Osteoblast (primary cell): ENCODE measurements at regions not wholly inside any gene's neighbourhood (a gene's known extent, or its start where the extent isn't known, plus 50 kb on each side); places are given as distances from the start of the nearest gene placed in this dataset.
A peak's percentile ranks its signal among the peaks of the same experiment; 100 is the strongest.
"Not testable (repeated sequence)": the region's sequence is repeated elsewhere in the genome, so short reads cannot be mapped to it uniquely, and the experiment has no call there.

Experiments used
- DNase-seq: peaks from one replicate; pipeline ENCODE4 v3.0.0; 2011; ENCODE audit warnings: low spot score, mixed read lengths; ENCODE audit not compliant: insufficient read length; ENCODE audit errors: missing footprints
- H2AFZ ChIP-seq: 2 replicates; pipeline ENCODE4 v1.6.0; 2011; ENCODE audit warnings: mild to moderate bottlenecking, low read length
- H3K27ac ChIP-seq: 2 replicates; pipeline ENCODE4 v1.5.1; 2011; ENCODE audit warnings: mild to moderate bottlenecking, low read depth, low read length, moderate library complexity
- H3K27me3 ChIP-seq: 2 replicates; pipeline ENCODE4 v1.6.0; 2012; ENCODE audit warnings: mild to moderate bottlenecking, control low read depth, inconsistent platforms, low read length, moderate library complexity; ENCODE audit not compliant: insufficient read depth
- H3K36me3 ChIP-seq: 2 replicates; pipeline ENCODE4 v1.5.1; 2011; ENCODE audit warnings: mild to moderate bottlenecking, low read length, control low read depth, moderate library complexity; ENCODE audit not compliant: insufficient read depth
- H3K4me1 ChIP-seq: 2 replicates; pipeline ENCODE4 v1.5.1; 2011; ENCODE audit warnings: mild to moderate bottlenecking, low read length, control low read depth, moderate library complexity; ENCODE audit not compliant: insufficient read depth
- H3K4me2 ChIP-seq: 2 replicates; pipeline ENCODE4 v1.6.0; 2011; ENCODE audit warnings: mild to moderate bottlenecking, low read length; ENCODE audit not compliant: insufficient read depth
- H3K4me3 ChIP-seq: fragments of 200-600 bp; sonication (generic); 3 replicates; pipeline ENCODE4 v1.5.1; 2012; ENCODE audit warnings: mild to moderate bottlenecking, low read length, inconsistent platforms; ENCODE audit not compliant: insufficient read depth
- H3K79me2 ChIP-seq: 2 replicates; pipeline ENCODE4 v1.6.0; 2012; ENCODE audit warnings: mild to moderate bottlenecking, low read length, control low read depth, inconsistent platforms; ENCODE audit not compliant: insufficient read depth
- H3K9me3 ChIP-seq: 2 replicates; pipeline ENCODE4 v1.5.1; 2011; ENCODE audit warnings: low read depth, low read length, control low read depth
- H4K20me1 ChIP-seq: 2 replicates; pipeline ENCODE4 v1.6.0; 2012; ENCODE audit warnings: mild to moderate bottlenecking, low read length, control low read depth; ENCODE audit not compliant: insufficient read depth

GRCh38 chr2:87502948-87503347 is 244.9 kb upstream of the PLGLB2 start:
- H4K20me1 ChIP-seq, H3K36me3 ChIP-seq, H2AFZ ChIP-seq, H3K4me1 ChIP-seq, H3K27ac ChIP-seq, H3K9me3 ChIP-seq, H3K4me2 ChIP-seq, H3K4me3 ChIP-seq, DNase-seq, H3K27me3 ChIP-seq: not testable (repeated sequence)
- peaks cover 23% of the 10 kb centered on the region for H3K79me2 ChIP-seq

DNA sequence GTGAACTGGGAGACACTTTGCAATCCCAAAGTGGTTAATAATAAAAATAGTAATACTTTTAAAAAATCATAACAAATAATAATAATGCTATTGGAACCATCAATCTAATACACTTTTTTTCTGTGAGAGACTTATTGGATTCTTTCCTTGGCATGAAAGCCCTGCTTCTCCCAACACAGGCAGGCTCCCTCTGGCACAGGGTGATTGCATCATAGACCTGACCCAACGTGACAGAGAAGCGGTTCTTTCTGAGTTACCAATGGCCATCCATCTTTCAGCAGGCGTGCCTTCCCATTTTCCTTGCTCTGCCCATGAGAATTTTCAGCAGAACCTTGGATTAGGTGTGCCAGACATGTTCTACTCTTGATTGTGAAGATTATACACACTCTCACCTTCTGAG is 242.6 kb upstream of the PLGLB2 start:
- not testable (repeated sequence) for H2AFZ ChIP-seq, DNase-seq, H3K9me3 ChIP-seq, H3K4me3 ChIP-seq, H3K27me3 ChIP-seq, H3K36me3 ChIP-seq, H3K27ac ChIP-seq, H4K20me1 ChIP-seq, H3K4me2 ChIP-seq, H3K4me1 ChIP-seq
- H3K79me2 ChIP-seq: peaks cover 26% of the 10 kb centered on the region

DNA sequence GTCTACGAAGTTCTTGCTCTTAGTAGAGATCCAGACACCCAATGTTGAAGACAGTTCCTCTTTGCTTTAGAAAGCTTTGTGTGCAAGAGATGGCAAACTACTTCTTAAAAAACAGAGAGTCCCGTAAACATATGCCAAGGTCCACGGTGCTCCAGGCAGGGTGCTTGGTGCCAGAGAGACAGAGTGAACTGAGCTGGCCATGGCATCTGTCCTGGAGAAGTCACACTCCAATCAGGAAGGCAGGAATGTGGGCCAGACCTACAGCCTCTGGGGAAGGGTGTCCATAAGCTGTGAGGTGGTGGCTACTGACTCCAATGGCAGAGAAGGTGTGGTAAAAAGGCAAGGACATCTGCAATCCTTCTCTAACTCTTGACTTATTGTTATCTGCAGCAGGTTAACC is 242.0 kb upstream of the PLGLB2 start:
- H3K79me2 ChIP-seq: peaks cover 23% of the 10 kb centered on the region
- not testable (repeated sequence) for DNase-seq, H3K9me3 ChIP-seq

DNA sequence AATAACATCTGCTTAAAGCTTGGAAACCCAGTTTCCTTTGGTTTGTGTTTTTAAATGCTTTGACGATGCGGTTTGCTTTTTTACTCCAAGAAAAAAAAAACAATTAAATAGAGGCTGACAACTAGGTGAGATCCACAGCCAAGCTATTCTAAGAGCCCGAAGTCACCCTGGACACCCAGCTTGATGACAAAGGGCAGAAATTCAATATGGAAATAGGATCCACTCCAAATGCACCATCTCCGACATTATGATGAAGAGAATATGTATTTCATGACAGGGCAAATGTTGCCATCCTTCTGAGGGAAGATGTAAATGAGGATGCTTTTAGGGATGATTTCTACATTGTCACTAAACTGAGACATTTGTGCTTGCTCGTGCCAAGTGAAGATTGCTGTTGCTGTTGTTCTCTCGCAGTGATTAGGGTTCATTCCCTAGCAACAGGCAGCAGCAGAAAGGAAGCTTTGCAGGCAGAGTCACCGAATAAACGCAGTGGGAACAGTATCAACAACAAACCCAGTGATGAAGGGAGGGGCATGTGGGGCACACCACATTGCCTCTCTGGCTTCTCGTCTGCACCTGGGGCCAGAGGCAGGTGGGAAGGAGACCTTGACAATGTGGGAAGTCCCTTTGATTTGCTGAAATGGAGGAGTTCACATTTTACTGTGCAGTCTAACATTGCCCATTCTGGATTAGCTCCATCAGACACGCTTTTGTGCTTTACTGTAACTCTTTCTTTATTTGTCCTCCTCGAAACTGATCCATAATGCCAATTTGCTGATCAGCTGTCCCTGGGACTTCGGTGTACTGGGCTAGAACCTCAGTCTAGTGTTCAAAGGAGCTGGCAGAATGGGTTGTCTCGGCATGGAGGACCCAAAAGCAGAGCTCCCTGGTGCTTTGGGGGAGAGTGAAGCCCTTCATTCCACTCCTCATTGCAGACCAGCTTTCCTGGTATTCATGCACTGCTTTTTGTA is 240.2 kb upstream of the PLGLB2 start:
- Histone ChIP-seq H3K4me1 (peaks cover 10% of the 10 kb centered on the region), H3K27ac (peak overlapping the region; percentile 71), H3K79me2 (peaks cover 19% of the 10 kb centered on the region)
- H3K4me3 ChIP-seq, H4K20me1 ChIP-seq, DNase-seq, H3K9me3 ChIP-seq, H3K36me3 ChIP-seq, H3K27me3 ChIP-seq, H3K4me2 ChIP-seq, H2AFZ ChIP-seq: not testable (repeated sequence)

More for the DNA sequence above, 242.0 kb upstream of the PLGLB2 start:
- not testable (repeated sequence) for H3K36me3 ChIP-seq, H2AFZ ChIP-seq, H3K27me3 ChIP-seq, H4K20me1 ChIP-seq, H3K4me2 ChIP-seq, H3K27ac ChIP-seq, H3K4me3 ChIP-seq
- H3K4me1 ChIP-seq: peaks cover 10% of the 10 kb centered on the region

- DNase-seq, H3K9me3 ChIP-seq, H2AFZ ChIP-seq, H3K4me3 ChIP-seq, H4K20me1 ChIP-seq, H3K27me3 ChIP-seq, H3K4me2 ChIP-seq, H3K36me3 ChIP-seq, H3K27ac ChIP-seq: not testable (repeated sequence)
- H3K79me2 ChIP-seq: peaks cover 25% of the 10 kb centered on the region
- H3K4me1 ChIP-seq: peaks cover 10% of the 10 kb centered on the region
Measured at GRCh38 chr2:87511195-87511778, 236.6 kb upstream of the PLGLB2 start.

DNA sequence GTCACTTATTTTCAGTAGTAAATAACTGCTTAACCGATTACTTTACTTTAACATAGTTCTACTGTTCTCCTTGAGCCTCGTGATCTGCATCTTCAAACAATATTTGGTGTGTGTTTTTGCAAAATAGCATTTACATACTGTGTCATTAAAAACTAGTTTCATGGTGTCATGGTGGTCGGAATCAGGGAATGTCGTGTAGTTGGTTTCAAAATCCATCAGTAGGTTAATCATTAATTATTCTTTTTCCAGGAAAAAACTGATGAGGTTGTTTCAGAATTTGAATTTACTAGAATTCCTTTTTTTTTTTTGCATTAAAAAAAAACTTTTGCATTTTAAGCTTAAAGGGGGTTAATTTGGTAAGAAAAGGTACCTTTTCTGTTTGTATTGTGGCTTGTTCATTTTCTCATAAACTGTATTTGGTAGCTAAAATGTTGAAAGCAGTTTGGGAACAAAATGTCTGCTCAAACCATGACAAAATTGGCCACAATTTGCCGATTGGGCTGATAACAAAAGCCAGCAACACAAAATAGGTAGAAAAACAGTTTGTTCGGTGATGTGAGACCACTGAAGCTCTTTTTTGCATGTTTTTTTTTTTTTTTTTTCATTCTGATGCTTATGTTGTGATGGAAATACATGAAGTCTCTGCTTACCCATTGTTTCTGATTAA is 234.9 kb upstream of the PLGLB2 start:
- H3K9me3 ChIP-seq, H3K4me2 ChIP-seq, H3K4me3 ChIP-seq, H3K36me3 ChIP-seq, H2AFZ ChIP-seq, DNase-seq, H3K27ac ChIP-seq, H4K20me1 ChIP-seq, H3K27me3 ChIP-seq: not testable (repeated sequence)
- H3K4me1 ChIP-seq: peaks cover 10% of the 10 kb centered on the region
- H3K79me2 ChIP-seq: peaks cover 32% of the 10 kb centered on the region

DNA sequence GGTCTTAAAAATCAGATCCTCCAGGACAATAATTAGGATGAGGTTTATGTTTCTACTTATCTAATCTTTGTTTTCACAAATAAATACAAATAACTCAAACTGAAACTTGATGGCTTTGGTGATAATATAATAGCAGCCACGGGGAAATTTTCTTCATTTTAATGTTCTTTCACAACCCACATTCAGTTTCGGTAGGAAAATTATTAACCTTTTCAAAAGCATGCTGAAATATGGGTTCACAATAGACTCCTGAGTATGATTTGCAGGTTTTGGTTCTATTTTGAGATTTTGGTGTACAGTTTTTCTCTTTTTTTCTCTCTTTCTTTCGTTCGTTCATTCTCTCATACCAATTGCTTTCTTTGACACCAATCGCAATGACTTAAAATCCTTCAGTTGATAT is 233.9 kb upstream of the PLGLB2 start:
- H3K79me2 ChIP-seq: peaks cover 32% of the 10 kb centered on the region
- H3K4me1 ChIP-seq, H3K9me3 ChIP-seq, H3K27me3 ChIP-seq, H4K20me1 ChIP-seq, DNase-seq, H3K4me2 ChIP-seq, H3K36me3 ChIP-seq, H3K4me3 ChIP-seq, H3K27ac ChIP-seq, H2AFZ ChIP-seq: not testable (repeated sequence)

DNA sequence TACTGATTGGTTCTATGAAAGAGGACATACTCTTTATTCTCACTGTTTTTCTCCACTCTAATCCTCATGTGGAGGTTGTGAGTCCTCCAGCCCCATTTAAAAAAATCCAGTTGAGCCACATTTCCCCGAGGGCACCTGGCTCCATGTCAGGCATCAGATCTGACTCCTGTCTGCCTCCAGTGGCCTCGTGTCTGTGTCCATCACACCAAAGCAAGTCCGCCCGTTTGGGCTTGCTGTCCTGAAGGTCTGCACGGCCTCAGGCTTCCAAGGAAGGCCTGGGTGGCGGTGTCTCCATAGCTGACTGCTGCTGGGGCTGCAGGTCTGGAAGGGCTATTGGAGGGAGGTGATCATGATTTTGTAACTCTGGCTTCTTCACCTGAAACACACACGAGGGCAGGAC is 233.4 kb upstream of the PLGLB2 start:
- not testable (repeated sequence) for H3K4me2 ChIP-seq, DNase-seq, H3K36me3 ChIP-seq, H3K4me3 ChIP-seq, H3K27ac ChIP-seq, H2AFZ ChIP-seq, H3K9me3 ChIP-seq, H3K4me1 ChIP-seq, H4K20me1 ChIP-seq, H3K27me3 ChIP-seq
- H3K79me2 ChIP-seq: peaks cover 29% of the 10 kb centered on the region
